Natural killer cell treated with Interleukin-12 subunit alpha and Interleukin-12 subunit beta and Interleukin-15 and Interleukin-18, amount 100 ng/mL, for 72 hours (primary cell): ENCODE measurements at regions not wholly inside any gene's neighbourhood (a gene's known extent, or its start where the extent isn't known, plus 50 kb on each side); places are given as distances from the start of the nearest gene placed in this dataset.

ENCODE experiments used
- ATAC-seq, 2 donors: fragments of 150-1000 bp; cut with Tn5 transposase in 1 of 2; sonication (Bioruptor Pico), chemical (Tn5 transposase) in 1 of 2; 2 replicates each; pipeline ENCODE4 v1.10.0; 2021
- DNase-seq: peaks from one replicate; pipeline ENCODE4 v3.0.0; 2022; ENCODE audit warnings: low spot score
- H3K27ac Mint-ChIP-seq, 2 donors: 1 replicate in 1 of 2; 2 replicates in 1 of 2; pipeline ENCODE4 v1.8.0; 2022; ENCODE audit warnings: mixed read lengths in 2 of 2, mild to moderate bottlenecking in 1 of 2, moderate library complexity in 1 of 2
- H3K27me3 Mint-ChIP-seq, 2 donors: 1 replicate in 1 of 2; 2 replicates in 1 of 2; pipeline ENCODE4 v1.8.0; 2022; ENCODE audit warnings: mixed read lengths in 2 of 2
- H3K36me3 Mint-ChIP-seq: one replicate; pipeline ENCODE4 v1.8.0; 2022; ENCODE audit warnings: mixed read lengths
- H3K4me1 Mint-ChIP-seq, 2 donors: 1 replicate in 1 of 2; 2 replicates in 1 of 2; pipeline ENCODE4 v1.8.0; 2022; ENCODE audit warnings: low read depth in 2 of 2, mixed read lengths in 2 of 2, mild to moderate bottlenecking in 1 of 2
- H3K4me3 Mint-ChIP-seq: one replicate; pipeline ENCODE4 v1.8.0; 2022; ENCODE audit warnings: mixed read lengths
- H3K9me3 Mint-ChIP-seq: 2 replicates; pipeline ENCODE4 v1.8.0; 2022; ENCODE audit warnings: mixed read lengths

DNA sequence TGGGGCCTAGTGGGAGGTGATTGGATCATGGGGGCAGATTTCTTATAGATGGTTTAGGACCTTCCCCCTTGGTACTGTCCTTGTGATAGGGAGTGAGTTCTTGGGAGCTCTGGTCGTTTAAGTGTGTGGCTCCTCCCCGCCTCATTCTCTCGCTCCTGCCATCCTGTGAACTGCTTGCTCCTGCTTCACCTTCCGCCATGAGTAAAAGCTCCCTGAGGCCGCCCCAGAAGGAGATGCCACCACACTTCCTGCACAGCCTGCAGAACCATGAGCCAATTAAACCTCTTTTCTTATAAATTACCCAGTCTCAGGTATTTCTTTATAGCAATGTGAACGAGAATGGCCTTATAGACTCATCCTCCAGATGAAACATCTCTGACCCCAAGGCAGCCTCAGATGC lies 101.5 kb downstream of the KCNF1 start:
- Mint-ChIP-seq H3K36me3 (no peaks in the 10 kb centered on the region), H3K27ac (no peak overlapping the region), H3K4me1 (no peaks in the 10 kb centered on the region), H3K9me3 (no peaks in the 10 kb centered on the region), H3K27me3 (peaks cover 11 to 15% of the 10 kb centered on the region in 2 donors), H3K4me3 (no peak overlapping the region)
- ATAC-seq: no peak
- no peak for DNase-seq

DNA sequence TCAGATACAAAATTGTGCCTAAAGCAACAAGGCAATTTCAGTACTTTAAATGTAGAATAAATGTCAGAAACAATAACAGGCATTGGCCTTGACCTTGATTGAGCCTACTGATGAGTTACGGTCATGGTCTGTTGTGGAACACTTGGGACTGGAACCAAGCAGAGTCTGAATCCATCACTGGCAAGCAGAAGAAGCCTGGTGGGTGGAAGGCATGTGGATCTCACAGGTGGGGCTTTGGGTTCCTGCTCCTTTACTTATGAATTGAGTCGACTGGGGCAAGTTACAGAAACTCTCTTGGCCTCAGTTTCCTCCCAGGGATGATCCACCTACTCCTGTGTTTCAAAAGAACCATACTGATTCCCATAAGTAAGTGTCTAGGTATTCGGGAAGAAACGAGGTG lies 102.3 kb downstream of the KCNF1 start:
- peaks cover 14 to 21% of the 10 kb centered on the region in 2 donors for H3K27me3 Mint-ChIP-seq
- no peak for ATAC-seq

DNA sequence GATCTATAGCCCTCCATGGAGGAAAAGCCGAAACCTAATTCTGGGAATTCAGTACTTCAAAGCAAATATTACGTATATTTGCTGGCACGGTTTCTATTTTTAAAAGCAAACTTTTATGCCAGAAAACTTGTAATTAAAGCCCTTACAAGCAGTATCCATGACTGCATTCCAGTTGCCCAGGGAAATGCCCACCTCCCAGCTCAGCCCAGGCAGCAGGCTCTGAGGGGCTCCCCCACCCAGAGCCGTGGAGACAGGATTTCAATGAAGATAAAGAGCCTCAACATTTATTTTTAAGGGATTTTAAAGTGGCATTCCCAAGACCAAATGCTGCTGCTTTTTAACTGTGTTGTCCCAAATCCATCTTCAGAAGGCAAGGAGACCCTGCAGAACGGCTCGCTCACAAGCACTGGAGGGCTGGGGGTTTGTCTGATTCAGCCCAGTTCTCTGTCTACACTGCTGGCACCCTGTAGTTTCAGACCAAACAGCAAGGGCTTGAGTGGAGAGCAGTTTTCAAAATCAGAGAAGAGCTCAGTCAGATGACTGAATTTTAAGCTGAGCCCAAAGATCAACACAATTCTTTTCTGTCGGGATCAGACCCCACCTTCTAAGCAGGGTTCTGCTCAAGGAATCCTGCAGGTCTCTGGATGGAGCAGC lies 105.1 kb downstream of the KCNF1 start:
- ATAC-seq (no peak), DNase-seq (no peak)
- peaks cover 21 to 24% of the 10 kb centered on the region in 2 donors for H3K27me3 Mint-ChIP-seq
- H3K36me3 Mint-ChIP-seq: no peaks in the 10 kb centered on the region
- no peaks in the 10 kb centered on the region for H3K9me3 Mint-ChIP-seq
- no peaks in the 10 kb centered on the region for H3K4me1 Mint-ChIP-seq
- H3K27ac Mint-ChIP-seq: no peak overlapping the region
- H3K4me3 Mint-ChIP-seq: no peak overlapping the region

More for the DNA sequence above, 102.3 kb downstream of the KCNF1 start:
- Mint-ChIP-seq H3K36me3 (no peaks in the 10 kb centered on the region), H3K4me1 (no peaks in the 10 kb centered on the region), H3K9me3 (no peaks in the 10 kb centered on the region), H3K4me3 (no peak overlapping the region), H3K27ac (no peak overlapping the region)
- DNase-seq: no peak

DNA sequence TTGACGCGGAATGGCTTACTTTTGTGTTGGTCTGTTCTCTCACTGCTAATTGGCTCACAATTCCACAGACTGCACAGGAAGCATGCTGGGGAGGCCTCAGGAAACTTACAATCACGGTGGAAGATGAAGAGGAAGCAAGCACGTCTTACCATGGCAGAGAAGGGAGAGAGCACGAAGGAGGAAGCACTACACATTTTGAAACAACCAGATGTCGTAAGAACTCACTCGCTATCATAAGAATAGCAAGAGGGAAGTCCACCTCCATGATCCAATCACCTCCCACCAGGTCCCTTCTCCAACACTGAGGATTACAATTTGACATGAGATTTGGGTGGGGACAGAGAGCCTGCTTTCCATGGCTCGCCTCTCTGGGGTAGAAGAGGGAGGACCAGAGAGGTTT lies 106.2 kb downstream of the KCNF1 start:
- H3K36me3 Mint-ChIP-seq: no peaks in the 10 kb centered on the region
- no peak overlapping the region for H3K4me3 Mint-ChIP-seq
- ATAC-seq: no peak
- DNase-seq: no peak
- peaks cover 27% of the 10 kb centered on the region in 2 donors for H3K27me3 Mint-ChIP-seq
- no peak overlapping the region for H3K27ac Mint-ChIP-seq
- no peaks in the 10 kb centered on the region for H3K4me1 Mint-ChIP-seq
- no peaks in the 10 kb centered on the region for H3K9me3 Mint-ChIP-seq

DNA sequence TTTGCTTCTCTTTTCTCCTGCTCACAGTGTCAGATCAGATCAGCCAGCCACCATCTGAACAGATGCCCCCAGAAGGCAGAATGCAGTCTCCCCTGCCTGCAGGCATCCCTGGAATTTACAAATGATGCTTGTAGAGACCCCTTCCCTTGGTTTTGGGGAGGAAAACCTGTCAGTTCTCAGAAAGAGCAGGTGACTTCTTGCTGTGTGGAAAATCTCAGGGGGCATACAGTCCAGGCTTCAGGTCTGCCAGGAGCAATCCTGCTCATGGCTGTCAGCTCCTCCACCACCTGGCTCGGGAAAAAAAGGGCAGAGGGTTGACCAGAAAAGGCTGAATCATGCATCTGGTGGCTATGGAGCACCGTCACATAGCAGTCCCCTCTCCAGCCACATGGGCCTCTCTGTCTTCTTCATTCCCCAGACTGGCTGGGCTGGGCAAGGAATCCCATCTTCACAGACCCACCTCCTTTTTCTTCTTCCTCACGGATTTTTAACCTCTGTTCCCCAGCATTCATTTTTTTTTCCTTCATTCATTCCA lies 107.0 kb downstream of the KCNF1 start:
- H3K4me1 Mint-ChIP-seq: no peaks in the 10 kb centered on the region
- DNase-seq (no peak), ATAC-seq (no peak)
- no peaks in the 10 kb centered on the region for H3K9me3 Mint-ChIP-seq
- H3K27ac Mint-ChIP-seq: no peak overlapping the region
- peaks cover 26 to 27% of the 10 kb centered on the region in 2 donors for H3K27me3 Mint-ChIP-seq
- H3K36me3 Mint-ChIP-seq: no peaks in the 10 kb centered on the region
- H3K4me3 Mint-ChIP-seq: no peak overlapping the region

DNA sequence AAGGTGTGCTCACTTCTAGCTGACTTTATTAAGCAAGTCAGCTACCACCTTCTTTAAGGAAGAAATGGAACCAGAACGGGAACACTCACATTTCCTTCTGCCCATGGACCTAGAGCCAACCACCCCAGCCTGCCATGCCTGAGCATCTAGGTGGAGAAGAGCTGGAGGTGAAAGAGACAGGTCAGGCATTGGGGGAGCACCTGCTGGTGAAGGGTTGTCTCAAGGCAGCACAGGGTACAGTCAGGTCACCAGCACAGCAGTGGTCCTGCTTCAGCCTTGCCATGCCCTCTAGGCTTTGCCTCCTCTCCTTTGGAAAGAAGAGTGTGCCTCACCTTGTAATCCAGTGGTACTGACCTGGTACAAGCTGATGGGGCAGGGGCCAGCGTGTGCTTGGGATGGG lies 107.9 kb downstream of the KCNF1 start:
- Mint-ChIP-seq H3K4me1 (no peaks in the 10 kb centered on the region), H3K4me3 (no peak overlapping the region), H3K27me3 (peaks cover 25 to 27% of the 10 kb centered on the region in 2 donors), H3K9me3 (no peaks in the 10 kb centered on the region), H3K27ac (no peak overlapping the region), H3K36me3 (no peaks in the 10 kb centered on the region)
- DNase-seq (no peak), ATAC-seq (peak in 1 of 2 donors; percentile 54)

DNA sequence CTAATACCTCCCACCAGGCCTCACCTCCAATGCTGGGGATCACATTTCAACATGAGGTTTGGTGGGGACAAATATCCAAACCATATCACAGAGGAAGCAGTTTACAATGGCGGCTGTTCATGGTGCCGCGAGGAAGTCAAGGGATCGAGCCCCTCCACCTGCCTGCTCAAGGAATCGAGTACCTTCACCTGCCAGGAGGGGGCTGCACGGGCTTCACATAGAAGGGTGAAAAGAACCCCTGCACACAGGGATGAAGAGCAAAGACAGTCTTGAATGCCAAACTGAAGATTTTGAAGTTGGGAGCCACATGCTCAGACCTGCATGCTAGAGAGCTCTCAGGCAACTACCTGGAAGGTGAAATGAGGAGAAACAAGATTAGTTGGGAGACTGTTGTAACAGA lies 110.3 kb downstream of the KCNF1 start:
- no peaks in the 10 kb centered on the region for H3K36me3 Mint-ChIP-seq
- no peak for ATAC-seq
- no peak overlapping the region for H3K4me3 Mint-ChIP-seq
- H3K4me1 Mint-ChIP-seq: no peaks in the 10 kb centered on the region
- DNase-seq: no peak
- no peak overlapping the region for H3K27ac Mint-ChIP-seq
- H3K27me3 Mint-ChIP-seq: peaks cover 19 to 21% of the 10 kb centered on the region in 2 donors
- H3K9me3 Mint-ChIP-seq: no peaks in the 10 kb centered on the region

DNA sequence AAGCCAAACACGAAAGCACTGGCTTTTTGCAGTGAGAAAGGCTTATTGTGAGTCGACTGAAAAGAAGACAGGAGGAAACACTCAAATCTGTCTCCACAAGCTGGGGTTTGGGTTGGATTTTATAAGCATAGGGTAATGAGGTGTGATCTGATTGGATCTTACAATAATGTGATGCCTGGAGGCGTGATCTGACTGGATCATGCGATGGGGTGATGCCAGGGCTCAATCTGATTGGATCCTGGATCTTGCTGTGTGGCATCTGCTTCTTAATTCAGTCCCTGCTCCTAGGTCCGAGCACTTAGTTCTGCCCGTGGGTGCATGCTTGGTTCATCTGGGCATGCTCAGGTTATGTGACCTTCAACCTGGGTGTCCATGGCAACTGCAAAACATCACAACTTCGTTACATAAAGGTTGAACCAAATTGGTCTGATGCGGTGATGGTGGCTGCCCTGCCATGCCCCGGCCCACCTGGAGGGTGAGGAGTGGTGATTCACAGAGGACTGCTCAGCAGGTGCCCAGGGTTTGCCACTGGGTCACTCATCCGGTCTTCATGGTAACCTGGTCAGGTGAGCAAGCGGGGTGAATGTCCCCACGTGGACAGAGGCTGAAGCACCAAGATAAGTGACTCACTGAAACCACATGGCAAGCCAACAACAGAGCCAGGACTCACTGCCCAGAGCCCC lies 111.0 kb downstream of the KCNF1 start:
- no peaks in the 10 kb centered on the region for H3K36me3 Mint-ChIP-seq
- H3K27me3 Mint-ChIP-seq: peaks cover 18 to 21% of the 10 kb centered on the region in 2 donors
- H3K9me3 Mint-ChIP-seq: no peaks in the 10 kb centered on the region

DNA sequence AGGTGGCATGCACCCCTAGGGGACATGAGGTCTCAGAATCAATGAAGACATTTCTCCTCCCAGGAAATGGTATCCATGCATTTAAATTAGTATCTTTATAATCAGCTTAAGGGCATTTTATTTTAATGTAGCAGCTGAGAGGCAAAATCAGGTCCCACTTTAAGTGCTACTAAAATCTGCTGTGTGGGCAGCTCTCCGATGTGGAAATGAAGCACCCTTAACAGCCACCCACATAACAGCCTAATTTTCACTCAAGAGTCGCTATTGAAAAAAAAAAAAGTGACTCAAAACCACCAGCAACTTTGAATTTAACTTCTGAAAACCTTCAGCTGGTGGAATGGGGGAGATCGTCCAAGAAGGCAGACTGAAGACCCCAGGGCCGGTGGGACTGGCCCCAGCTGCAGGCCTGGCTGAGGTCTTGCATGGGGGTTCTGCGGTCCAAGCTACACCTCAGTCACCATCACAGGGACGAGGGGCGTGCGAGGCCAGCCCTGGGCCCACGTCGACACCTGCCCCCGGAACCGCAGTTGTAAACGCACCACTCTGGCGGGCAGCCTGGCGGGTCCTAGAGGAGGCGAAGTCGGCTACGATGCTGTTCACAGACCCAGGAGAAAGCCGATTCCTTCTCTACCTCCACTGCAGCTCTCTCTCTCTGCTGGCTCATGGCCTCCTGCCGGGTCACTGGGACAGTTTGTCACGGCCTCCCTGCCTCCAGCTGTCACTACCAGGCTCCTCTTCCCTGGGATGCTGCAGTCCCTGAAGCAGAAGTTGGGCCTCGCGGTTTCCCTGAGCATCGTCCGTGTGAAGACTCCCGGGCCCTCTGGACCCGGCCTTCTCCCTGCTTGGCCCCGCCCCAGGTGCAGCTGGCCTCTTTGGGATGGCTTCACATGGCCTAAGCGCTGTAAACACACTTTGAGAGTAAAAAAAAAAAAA lies 111.9 kb downstream of the KCNF1 start:
- Mint-ChIP-seq H3K4me3 (no peak overlapping the region), H3K4me1 (no peaks in the 10 kb centered on the region), H3K9me3 (no peaks in the 10 kb centered on the region), H3K27me3 (peaks cover 15 to 21% of the 10 kb centered on the region in 2 donors), H3K27ac (no peak overlapping the region), H3K36me3 (no peaks in the 10 kb centered on the region)
- no peak for DNase-seq
- no peak for ATAC-seq

More for the DNA sequence above, 111.0 kb downstream of the KCNF1 start:
- Mint-ChIP-seq H3K27ac (no peak overlapping the region), H3K4me3 (no peak overlapping the region), H3K4me1 (no peaks in the 10 kb centered on the region)
- no peak for DNase-seq
- ATAC-seq: no peak

DNA sequence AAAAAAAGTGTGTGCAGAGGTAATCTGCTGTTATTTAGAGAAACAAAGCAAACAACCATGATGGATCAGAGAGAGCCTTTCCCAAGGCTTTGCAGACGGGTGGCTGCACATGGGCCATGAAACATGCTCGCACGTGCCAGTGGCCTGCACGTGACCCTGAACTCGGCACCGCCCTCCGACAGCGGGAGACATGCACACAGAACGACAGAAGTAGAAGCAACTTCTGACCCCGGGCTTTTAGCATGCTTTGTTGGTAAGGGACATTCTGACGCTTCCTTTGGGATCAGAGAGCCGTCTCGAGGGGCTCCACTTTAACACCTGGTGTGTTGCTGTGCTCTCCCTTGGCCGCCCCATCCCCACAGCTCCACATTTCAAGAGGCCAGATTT lies 112.5 kb downstream of the KCNF1 start:
- Mint-ChIP-seq H3K9me3 (no peaks in the 10 kb centered on the region), H3K27ac (no peak overlapping the region)

DNA sequence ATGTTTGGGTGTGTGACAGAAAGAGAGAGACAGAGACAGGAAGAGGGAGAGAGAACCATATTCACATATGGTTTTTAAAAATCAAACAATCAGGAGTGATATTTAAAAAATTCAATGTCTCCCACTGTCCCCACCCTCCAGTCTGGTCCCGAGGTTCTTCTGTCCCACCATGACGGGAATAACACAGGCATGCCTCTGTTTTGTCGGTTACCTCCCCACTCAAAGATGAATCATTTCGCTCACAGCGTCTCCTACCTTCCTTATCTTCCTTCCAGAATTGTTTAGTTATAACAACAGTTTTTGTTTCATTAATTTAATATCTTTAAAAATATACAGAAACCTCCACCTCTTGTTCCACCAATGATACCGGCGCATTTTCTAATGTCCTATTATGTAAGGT lies 113.0 kb downstream of the KCNF1 start:
- H3K27ac Mint-ChIP-seq: no peak overlapping the region
- no peak for ATAC-seq
- no peaks in the 10 kb centered on the region for H3K4me1 Mint-ChIP-seq
- no peak for DNase-seq
- no peak overlapping the region for H3K4me3 Mint-ChIP-seq
- H3K36me3 Mint-ChIP-seq: no peaks in the 10 kb centered on the region
- H3K9me3 Mint-ChIP-seq: no peaks in the 10 kb centered on the region
- peaks cover 12 to 15% of the 10 kb centered on the region in 2 donors for H3K27me3 Mint-ChIP-seq

More for the DNA sequence above, 112.5 kb downstream of the KCNF1 start:
- Mint-ChIP-seq H3K4me3 (no peak overlapping the region), H3K27me3 (peaks cover 10 to 16% of the 10 kb centered on the region in 2 donors), H3K36me3 (no peaks in the 10 kb centered on the region), H3K4me1 (no peaks in the 10 kb centered on the region)
- no peak for DNase-seq
- no peak for ATAC-seq

DNA sequence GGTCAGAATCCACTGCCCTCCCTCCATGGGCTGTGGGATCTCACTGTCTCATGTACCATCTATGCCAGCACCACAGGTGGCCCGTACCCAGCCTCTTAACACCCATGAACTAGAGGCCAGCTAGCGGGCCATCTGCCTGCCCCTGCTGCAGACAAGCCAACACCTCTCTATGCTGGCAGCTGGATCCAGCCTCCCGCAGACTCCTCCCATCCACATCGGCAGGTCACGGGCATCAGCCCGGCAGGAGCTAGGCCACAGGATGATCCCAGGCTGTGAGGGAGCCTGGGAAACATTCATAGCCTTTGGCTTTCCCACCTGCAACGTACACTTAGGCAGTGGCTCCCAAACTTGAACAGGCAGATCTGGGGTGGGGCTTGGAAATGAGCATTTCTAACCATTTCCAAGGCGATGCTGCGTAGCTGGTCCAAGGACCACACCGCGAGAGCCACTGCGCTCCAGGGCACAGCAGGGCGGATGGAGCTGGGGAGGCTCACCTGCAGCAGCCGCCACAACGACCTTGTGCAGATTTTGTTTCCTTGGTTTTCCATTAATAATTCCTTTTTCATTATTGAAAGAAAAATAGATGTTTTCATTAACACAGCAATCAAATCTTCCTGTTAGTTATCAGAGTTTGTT lies 114.7 kb downstream of the KCNF1 start:
- H3K4me1 Mint-ChIP-seq: no peaks in the 10 kb centered on the region
- peaks cover 18 to 22% of the 10 kb centered on the region in 2 donors for H3K27me3 Mint-ChIP-seq
- H3K36me3 Mint-ChIP-seq: no peaks in the 10 kb centered on the region
- H3K9me3 Mint-ChIP-seq: no peaks in the 10 kb centered on the region
- DNase-seq (no peak), ATAC-seq (peak in 1 of 2 donors; percentile 20)
- no peak overlapping the region for H3K27ac Mint-ChIP-seq
- no peak overlapping the region for H3K4me3 Mint-ChIP-seq

DNA sequence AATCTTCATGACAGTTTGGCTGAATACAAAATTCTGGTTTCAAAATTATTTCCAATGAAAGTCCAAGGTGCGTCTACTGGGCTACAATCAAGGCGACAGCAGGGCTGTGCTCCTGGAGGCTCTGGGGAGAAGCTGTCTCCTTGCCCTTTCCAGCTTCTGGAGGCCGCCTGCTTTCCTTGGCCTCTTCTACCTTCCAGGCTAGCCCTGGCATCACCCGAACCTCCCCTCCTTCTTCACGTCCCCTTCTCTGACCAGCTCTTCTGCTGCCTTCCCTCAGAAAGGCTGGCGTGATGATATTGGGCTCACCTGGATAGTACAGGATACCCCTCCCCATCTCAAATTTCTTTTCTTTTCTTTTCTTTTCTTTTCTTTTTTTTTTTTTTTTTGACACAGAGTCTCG lies 115.5 kb downstream of the KCNF1 start:
- no peaks in the 10 kb centered on the region for H3K36me3 Mint-ChIP-seq
- H3K4me1 Mint-ChIP-seq: no peaks in the 10 kb centered on the region
- no peaks in the 10 kb centered on the region for H3K9me3 Mint-ChIP-seq
- no peak for ATAC-seq
- no peak overlapping the region for H3K4me3 Mint-ChIP-seq
- H3K27me3 Mint-ChIP-seq: peaks cover 11 to 14% of the 10 kb centered on the region in 2 donors
- no peak for DNase-seq
- H3K27ac Mint-ChIP-seq: no peak overlapping the region
